ENCODE measurements at regions not wholly inside any gene's neighbourhood (a gene's known extent, or its start where the extent isn't known, plus 50 kb on each side); places are given as distances from the start of the nearest gene placed in this dataset.
"Not testable (repeated sequence)": the region's sequence is repeated elsewhere in the genome, so short reads cannot be mapped to it uniquely, and the experiment has no call there.

GRCh38 chr2:226536410-226536809, 263.2 kb downstream of the IRS1 start:
- no peaks in the 10 kb centered on the region for H3K4me1 ChIP-seq (ENCODE audit: insufficient read depth, low read length, poor library complexity, severe bottlenecking)
- TF ChIP-seq EZH2 (IDR thresholded peaks at IDR 0.05; ENCODE audit: borderline replicate concordance, low read depth, low read length, poor library complexity, severe bottlenecking), result no peak
- no peak for TF ChIP-seq CTCF (conservative IDR thresholded peaks at IDR 0.05; ENCODE audit: low read depth, low read length)

GRCh38 chr2:226532976-226533375, 266.6 kb downstream of the IRS1 start:
- POLR2A ChIA-PET (ENCODE audit: low non-redundant PET), result interaction anchor here (0.6 kb wide), 1 partner anchor 43 kb away, joined by 3 read pairs; no protein-coding TSS in a partner anchor
- H3K4me3 ChIP-seq (ENCODE audit: low read depth, low read length, poor library complexity, severe bottlenecking); H3K9me3 ChIP-seq (ENCODE audit: low read depth, low read length, poor library complexity, severe bottlenecking); H3K27me3 ChIP-seq (replicated peaks; ENCODE audit: insufficient read depth, low read depth, low read length, poor library complexity); H3K36me3 ChIP-seq (ENCODE audit: insufficient read depth, low read length, poor library complexity, severe bottlenecking); intact Hi-C loops (cut with micrococcal nuclease; ENCODE audit: unreplicated experiment); H3K4me1 ChIP-seq (ENCODE audit: insufficient read depth, low read length, poor library complexity, severe bottlenecking); DNase-seq (ENCODE audit: low spot score); CTCF ChIA-PET; BruUV-seq (replicated peaks); H3K27ac ChIP-seq (ENCODE audit: low read depth, low read length, poor library complexity, severe bottlenecking): not testable (repeated sequence)

More at GRCh38 chr2:226536410-226536809, 263.2 kb downstream of the IRS1 start:
- Histone ChIP-seq H3K4me3 (ENCODE audit: low read depth, low read length, poor library complexity, severe bottlenecking) (no peak overlapping the region), H3K27me3 (replicated peaks; ENCODE audit: insufficient read depth, low read depth, low read length, poor library complexity) (no peaks in the 10 kb centered on the region), H3K9me3 (ENCODE audit: low read depth, low read length, poor library complexity, severe bottlenecking) (no peaks in the 10 kb centered on the region), H3K36me3 (ENCODE audit: insufficient read depth, low read length, poor library complexity, severe bottlenecking) (no peaks in the 10 kb centered on the region), H3K27ac (ENCODE audit: low read depth, low read length, poor library complexity, severe bottlenecking) (no peak overlapping the region)
- ChIA-PET POLR2A (ENCODE audit: low non-redundant PET) (no interaction called here), CTCF (no interaction called here)
- intact Hi-C loops (cut with micrococcal nuclease; ENCODE audit: unreplicated experiment), result no loop called here
- BruUV-seq (replicated peaks), result no TSS peak
- no peak for DNase-seq (ENCODE audit: low spot score)

GRCh38 chr2:226531061-226531810, 268.4 kb downstream of the IRS1 start:
- CTCF ChIA-PET, result no interaction called here
- POLR2A ChIA-PET (ENCODE audit: low non-redundant PET), result no interaction called here

More at GRCh38 chr2:226531061-226531810, 268.4 kb downstream of the IRS1 start:
- Histone ChIP-seq H3K9me3 (ENCODE audit: low read depth, low read length, poor library complexity, severe bottlenecking) (no peaks in the 10 kb centered on the region), H3K27ac (ENCODE audit: low read depth, low read length, poor library complexity, severe bottlenecking) (no peak overlapping the region), H3K4me1 (ENCODE audit: insufficient read depth, low read length, poor library complexity, severe bottlenecking) (no peaks in the 10 kb centered on the region), H3K27me3 (replicated peaks; ENCODE audit: insufficient read depth, low read depth, low read length, poor library complexity) (no peaks in the 10 kb centered on the region), H3K36me3 (ENCODE audit: insufficient read depth, low read length, poor library complexity, severe bottlenecking) (no peaks in the 10 kb centered on the region), H3K4me3 (ENCODE audit: low read depth, low read length, poor library complexity, severe bottlenecking) (no peak overlapping the region)
- no peak for DNase-seq (ENCODE audit: low spot score)
- BruUV-seq (replicated peaks), result no TSS peak
- TF ChIP-seq CTCF (conservative IDR thresholded peaks at IDR 0.05; ENCODE audit: low read depth, low read length) (no peak), EZH2 (IDR thresholded peaks at IDR 0.05; ENCODE audit: borderline replicate concordance, low read depth, low read length, poor library complexity, severe bottlenecking) (no peak)
- intact Hi-C loops (cut with micrococcal nuclease; ENCODE audit: unreplicated experiment), result no loop called here

All from A673 (cell line).